ENCODE measurements at regions not wholly inside any gene's neighbourhood (a gene's known extent, or its start where the extent isn't known, plus 50 kb on each side); places are given as distances from the start of the nearest gene placed in this dataset.

DNA sequence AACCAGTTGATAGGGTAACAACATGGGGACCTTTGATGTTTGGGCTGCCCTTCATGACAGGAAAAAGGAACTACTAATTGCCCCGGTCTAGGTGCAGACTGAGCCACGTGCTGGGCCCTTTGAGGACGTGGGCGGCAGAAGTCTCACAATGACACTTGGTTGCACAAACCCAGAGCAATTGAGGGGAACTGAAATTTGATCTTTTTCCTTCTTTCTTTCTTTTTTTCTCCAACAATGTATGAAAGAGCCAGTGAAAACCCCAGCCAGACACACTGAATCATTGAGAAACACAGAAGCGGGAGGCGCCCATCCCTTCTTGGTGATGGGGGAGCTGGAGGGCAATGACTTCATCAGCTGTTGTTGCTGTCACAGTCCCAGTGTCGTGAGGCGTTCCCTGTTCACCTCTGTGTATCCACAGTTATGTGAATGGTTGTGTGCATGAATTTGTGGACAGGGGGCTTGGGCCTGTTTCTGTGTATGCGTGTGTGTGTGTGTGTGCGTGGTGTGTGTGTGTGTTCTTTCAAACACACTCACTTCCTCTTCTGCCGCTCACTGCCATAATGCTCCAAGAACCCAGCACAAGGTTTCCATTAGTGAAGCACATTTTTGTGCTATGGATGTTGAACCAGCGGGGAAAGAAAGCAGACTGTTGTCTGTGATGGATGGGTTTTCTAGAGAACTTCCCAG, 137.5 kb upstream of the CCND2 start:
- Histone ChIP-seq H3K4me1 (ENCODE audit: insufficient read depth, low read length, poor library complexity, severe bottlenecking) (peaks cover 4% of the 10 kb centered on the region), H3K36me3 (ENCODE audit: insufficient read depth, low read length) (no peaks in the 10 kb centered on the region), H3K27ac (ENCODE audit: low read depth, low read length, poor library complexity, severe bottlenecking) (no peak overlapping the region), H2AFZ (ENCODE audit: low read length) (no peak overlapping the region), H4K20me1 (ENCODE audit: insufficient read depth, low read length) (no peaks in the 10 kb centered on the region), H3K4me2 (ENCODE audit: low read length) (no peak overlapping the region), H3K4me3 (ENCODE audit: low read depth, low read length, poor library complexity, severe bottlenecking) (no peak overlapping the region), H3K79me2 (ENCODE audit: insufficient read depth, low read depth, low read length) (no peaks in the 10 kb centered on the region), H3K9me2 (ENCODE audit: insufficient read depth, low read length) (no peaks in the 10 kb centered on the region), H3K9me3 (ENCODE audit: low read length) (no peaks in the 10 kb centered on the region)
- BruUV-seq (replicated peaks): no TSS peak
- TF ChIP-seq EZH2phosphoT487 (IDR thresholded peaks at IDR 0.05; ENCODE audit: borderline replicate concordance, low read depth, low read length): no peak
- TF ChIP-seq, protein P1, sequence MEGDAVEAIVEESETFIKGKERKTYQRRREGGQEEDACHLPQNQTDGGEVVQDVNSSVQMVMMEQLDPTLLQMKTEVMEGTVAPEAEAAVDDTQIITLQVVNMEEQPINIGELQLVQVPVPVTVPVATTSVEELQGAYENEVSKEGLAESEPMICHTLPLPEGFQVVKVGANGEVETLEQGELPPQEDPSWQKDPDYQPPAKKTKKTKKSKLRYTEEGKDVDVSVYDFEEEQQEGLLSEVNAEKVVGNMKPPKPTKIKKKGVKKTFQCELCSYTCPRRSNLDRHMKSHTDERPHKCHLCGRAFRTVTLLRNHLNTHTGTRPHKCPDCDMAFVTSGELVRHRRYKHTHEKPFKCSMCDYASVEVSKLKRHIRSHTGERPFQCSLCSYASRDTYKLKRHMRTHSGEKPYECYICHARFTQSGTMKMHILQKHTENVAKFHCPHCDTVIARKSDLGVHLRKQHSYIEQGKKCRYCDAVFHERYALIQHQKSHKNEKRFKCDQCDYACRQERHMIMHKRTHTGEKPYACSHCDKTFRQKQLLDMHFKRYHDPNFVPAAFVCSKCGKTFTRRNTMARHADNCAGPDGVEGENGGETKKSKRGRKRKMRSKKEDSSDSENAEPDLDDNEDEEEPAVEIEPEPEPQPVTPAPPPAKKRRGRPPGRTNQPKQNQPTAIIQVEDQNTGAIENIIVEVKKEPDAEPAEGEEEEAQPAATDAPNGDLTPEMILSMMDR (conservative IDR thresholded peaks at IDR 0.05; ENCODE audit: low read length): no peak
- intact Hi-C loops (cut with micrococcal nuclease; ENCODE audit: unreplicated experiment): no loop called here
- peak; percentile 27 for DNase-seq (ENCODE audit: low spot score)
- CTCF ChIA-PET (ENCODE audit: unreplicated experiment): no interaction called here
- POLR2A ChIA-PET: no interaction called here

DNA sequence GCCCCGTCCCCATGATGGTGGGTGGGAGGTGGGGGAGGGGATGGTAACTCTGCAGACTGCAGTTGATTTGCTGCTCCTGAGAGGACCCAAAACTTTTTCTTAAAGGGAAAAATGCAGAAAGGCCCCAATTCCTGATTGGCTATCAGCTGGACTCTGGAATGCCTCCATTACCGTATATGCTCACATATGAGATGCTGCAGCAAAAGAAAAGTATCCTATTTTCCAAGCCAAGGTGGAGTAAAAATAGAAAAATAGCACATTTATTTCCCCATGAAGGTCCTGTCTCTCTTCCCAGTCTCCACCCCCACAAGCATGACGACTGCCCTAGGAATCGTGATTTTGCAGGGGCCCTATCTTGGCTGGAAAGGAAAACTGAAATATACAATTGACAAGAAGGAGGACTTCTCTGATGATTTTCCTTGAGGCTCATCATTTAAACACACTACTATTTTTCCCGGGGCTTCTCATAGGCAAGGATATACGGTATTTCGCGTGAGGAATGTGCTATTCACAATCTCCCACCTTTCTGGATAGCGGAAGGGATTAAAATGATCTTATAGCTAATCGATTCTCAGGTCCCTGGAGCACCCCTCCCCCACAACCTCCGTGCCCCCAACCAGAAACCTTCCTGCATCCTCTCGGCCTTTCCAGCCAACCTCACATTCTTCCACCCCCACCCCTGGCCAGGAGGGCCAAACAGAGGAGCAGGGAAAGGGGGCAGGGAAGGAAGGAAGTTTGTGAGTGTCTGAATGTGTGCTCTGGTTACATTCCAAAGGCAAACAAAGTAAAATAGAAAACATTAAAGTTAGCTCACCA, 138.9 kb upstream of the CCND2 start:
- H3K9me3 ChIP-seq (ENCODE audit: low read length): no peaks in the 10 kb centered on the region
- H3K79me2 ChIP-seq (ENCODE audit: insufficient read depth, low read depth, low read length): no peaks in the 10 kb centered on the region
- peaks cover 4% of the 10 kb centered on the region for H3K4me1 ChIP-seq (ENCODE audit: insufficient read depth, low read length, poor library complexity, severe bottlenecking)
- DNase-seq (ENCODE audit: low spot score): no peak
- H3K36me3 ChIP-seq (ENCODE audit: insufficient read depth, low read length): no peaks in the 10 kb centered on the region
- no peaks in the 10 kb centered on the region for H4K20me1 ChIP-seq (ENCODE audit: insufficient read depth, low read length)
- POLR2A ChIA-PET: no interaction called here
- CTCF ChIA-PET (ENCODE audit: unreplicated experiment): no interaction called here
- H2AFZ ChIP-seq (ENCODE audit: low read length): no peak overlapping the region
- BruUV-seq (replicated peaks): no TSS peak
- no peaks in the 10 kb centered on the region for H3K9me2 ChIP-seq (ENCODE audit: insufficient read depth, low read length)
- intact Hi-C loops (cut with micrococcal nuclease; ENCODE audit: unreplicated experiment): no loop called here
- no peak overlapping the region for H3K27ac ChIP-seq (ENCODE audit: low read depth, low read length, poor library complexity, severe bottlenecking)
- TF ChIP-seq, protein P1 (conservative IDR thresholded peaks at IDR 0.05; ENCODE audit: low read length): no peak
- no peak for TF ChIP-seq EZH2phosphoT487 (IDR thresholded peaks at IDR 0.05; ENCODE audit: borderline replicate concordance, low read depth, low read length)
- H3K4me3 ChIP-seq (ENCODE audit: low read depth, low read length, poor library complexity, severe bottlenecking): no peak overlapping the region
- no peak overlapping the region for H3K4me2 ChIP-seq (ENCODE audit: low read length)
